22Rv1 (cell line): ENCODE measurements at regions not wholly inside any gene's neighbourhood (a gene's known extent, or its start where the extent isn't known, plus 50 kb on each side); places are given as distances from the start of the nearest gene placed in this dataset.

Experiments
- CTCF ChIP-seq: fragments of 450-650 bp; IDR thresholded peaks from 2 replicates; pipeline ENCODE4 v1.5.1; 2017; ENCODE audit warnings: mild to moderate bottlenecking
- ZFX ChIP-seq: fragments of 450-650 bp; IDR thresholded peaks from 2 replicates; pipeline ENCODE4 v1.6.1; 2017; ENCODE audit warnings: antibody characterized with exemption, borderline replicate concordance

- no peak for TF ChIP-seq CTCF
- TF ChIP-seq ZFX, result no peak
These were observed 885.2 kb upstream of the SORCS1 start for GRCh38 chr10:108049668-108050067.
